ENCODE measurements at regions not wholly inside any gene's neighbourhood (a gene's known extent, or its start where the extent isn't known, plus 50 kb on each side); places are given as distances from the start of the nearest gene placed in this dataset.

DNA sequence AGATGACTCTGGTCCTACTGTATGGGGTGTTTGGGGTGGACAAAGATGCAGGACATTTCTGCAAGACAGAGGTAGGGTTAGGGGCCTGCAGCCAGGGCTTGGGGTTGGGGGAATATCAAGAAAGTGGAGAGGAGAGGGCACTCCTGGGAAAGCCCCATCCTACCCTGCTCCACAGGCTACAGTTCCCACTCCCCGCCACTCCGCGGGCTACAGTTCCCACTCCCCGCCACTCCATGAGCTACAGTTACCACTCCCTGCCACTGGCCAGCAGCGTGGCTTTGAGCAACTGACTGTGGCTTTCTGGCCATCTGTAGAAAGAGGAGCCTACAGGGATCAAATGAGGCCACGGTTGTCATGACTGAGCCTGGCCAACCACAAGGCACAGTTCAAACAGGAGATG lies 93.8 kb upstream of the GRIK3 start:
- in situ Hi-C loops (cut with MboI; ENCODE audit: low sequenced_read_pairs), result no loop called here

DNA sequence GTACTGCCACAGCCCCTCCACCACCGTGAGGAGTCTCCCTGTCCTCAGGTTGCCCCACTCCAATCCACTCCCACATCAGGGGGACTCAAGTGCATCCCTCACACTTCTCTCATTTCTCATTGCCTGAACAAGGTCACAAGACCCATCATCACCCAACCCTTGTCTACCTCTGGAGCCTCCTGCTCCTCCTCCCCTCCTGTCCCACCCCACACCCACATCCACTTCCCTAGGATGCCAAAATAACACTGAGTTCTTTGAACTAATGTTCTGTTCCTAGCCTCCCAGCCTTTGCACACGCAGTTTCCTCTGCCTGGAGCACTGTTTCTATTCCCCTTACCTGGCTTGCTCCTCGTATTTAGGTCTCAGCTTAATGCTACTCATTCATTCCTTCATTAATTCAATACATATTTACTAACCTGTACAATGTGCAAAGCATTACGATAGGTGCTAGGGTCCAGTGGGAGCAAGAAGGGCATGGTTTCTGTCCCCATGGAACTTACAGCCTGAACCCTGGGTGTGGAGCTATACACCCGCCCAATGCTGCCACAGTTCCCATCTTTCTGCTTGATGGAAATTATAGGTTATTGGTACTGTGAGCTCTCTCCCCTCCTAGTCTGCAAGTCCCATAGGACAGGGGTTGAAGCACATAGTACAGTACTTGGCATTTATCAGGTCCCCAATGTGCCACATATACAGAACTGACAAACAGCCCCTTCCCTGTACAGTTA lies 96.1 kb upstream of the GRIK3 start:
- in situ Hi-C loops (cut with MboI; ENCODE audit: low sequenced_read_pairs), result no loop called here

DNA sequence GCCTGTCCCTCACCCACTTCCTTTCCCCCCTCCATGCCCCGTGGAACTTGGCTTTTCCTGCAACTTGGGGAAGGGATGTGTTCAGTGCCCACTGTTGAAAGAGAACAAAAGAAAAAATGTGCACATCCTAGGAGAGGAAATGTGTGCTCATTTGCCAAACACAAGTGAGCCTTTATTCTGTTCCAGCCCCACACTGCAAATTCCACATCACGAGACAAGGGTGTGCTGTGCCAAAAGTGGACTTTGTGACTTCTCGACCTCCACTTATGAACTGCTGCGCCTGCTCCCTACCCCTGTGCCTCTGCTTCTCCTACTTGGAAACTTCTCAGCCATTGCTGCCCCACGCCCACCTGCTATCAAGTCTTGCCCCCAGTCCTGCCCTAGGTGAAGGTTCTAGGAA lies 97.0 kb upstream of the GRIK3 start:
- in situ Hi-C loops (cut with MboI; ENCODE audit: low sequenced_read_pairs), result no loop called here

DNA sequence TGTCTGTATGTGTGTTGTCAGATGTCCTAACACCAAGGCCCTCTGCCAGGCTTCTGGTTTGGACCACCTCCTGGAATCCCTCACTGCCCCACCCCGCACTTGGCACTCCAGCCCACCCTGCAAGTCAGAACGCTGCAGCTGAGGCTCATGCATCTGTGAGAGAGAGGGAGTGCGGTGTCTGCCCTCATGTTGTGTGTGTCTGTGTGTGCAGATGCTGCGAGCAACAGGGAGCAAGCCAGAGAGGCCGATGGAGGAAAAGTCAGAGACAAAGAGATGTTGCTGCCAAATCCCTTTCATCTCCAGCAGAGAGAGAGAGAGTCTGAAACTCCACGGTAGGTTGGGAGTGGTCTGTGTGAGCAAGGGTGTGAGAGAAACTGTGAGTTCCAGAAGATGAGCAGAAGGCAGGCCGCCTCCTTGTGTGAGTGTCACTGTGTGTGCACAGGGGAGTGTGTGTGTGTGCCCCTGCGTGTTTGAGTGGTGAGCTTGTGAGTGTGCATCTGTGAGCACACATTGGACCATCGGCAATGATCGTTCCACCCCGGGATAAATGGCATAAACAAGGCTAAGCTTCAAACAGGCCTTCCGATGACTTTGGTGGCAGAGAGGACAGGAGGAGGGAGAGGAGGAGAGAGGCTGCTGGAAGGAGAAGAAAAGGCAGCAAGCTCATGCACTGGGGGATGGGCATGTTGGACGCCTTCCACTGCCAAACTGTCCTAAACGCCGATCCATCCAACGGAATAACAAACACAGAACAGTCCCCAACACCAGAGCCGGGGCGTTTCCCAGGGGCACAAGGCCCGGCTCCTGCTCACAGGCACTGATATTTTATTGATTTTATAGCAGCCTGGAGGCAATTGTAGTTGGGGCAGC lies 99.2 kb upstream of the GRIK3 start:
- in situ Hi-C loops (cut with MboI; ENCODE audit: low sequenced_read_pairs), result no loop called here

DNA sequence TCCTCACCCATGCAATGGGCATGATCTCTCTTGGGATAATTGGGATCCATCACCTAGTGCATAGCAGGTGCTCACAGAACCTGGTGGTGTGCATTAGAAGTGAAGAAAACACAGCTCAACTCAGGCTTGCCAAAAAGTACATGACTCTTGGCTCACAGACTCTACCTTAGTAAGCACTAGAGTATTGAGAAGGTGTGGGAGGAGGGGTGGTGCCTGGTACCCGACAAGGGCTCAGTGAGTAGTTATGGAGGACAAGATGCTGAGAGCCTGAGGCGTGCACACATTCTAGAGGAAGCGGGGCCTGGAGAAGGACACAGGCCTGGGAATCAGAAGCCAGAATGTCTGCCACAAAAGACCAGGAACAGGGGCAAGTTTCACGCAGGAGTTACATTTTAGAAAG lies 100.3 kb upstream of the GRIK3 start:
- in situ Hi-C loops (cut with MboI; ENCODE audit: low sequenced_read_pairs), result no loop called here

DNA sequence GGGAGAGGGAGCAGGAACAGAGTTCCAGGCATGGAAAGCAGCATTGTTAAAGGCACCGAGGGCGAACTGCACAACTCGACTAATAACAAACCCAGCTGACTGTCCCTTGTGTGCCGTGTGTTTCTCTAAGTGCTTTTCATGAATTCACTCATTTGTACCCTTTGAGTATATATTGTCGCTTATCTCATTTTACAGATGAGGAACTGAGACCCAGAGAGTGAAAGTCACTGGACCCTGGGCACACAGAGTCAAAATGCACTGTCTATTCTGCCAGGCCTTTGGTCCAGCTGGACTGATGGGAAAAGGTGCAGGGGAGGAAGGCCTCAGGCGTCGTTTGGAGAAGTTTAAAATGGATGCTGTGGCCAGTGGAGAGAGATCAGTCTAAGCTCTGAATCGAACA lies 100.7 kb upstream of the GRIK3 start:
- in situ Hi-C loops (cut with MboI; ENCODE audit: low sequenced_read_pairs), result no loop called here

DNA sequence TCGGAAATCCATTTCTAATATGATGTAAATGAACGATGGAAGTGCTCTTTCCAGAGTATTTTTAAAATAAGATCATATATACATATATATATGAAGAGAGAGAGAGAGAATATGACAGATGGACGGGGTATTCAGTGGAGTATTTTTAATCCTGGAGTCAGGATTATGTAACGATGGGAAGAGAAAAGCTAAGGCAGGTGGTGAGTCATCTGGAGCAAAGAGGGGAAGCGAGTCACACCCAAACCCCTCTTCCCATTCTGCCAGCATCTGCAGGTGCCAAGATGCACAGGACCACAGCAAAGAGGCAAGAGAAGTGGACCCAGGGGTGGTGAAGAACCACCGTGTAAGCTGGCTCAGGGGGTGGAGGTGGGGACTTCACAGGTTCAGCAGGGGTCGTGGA lies 102.7 kb upstream of the GRIK3 start:
- in situ Hi-C loops (cut with MboI; ENCODE audit: low sequenced_read_pairs), result no loop called here

DNA sequence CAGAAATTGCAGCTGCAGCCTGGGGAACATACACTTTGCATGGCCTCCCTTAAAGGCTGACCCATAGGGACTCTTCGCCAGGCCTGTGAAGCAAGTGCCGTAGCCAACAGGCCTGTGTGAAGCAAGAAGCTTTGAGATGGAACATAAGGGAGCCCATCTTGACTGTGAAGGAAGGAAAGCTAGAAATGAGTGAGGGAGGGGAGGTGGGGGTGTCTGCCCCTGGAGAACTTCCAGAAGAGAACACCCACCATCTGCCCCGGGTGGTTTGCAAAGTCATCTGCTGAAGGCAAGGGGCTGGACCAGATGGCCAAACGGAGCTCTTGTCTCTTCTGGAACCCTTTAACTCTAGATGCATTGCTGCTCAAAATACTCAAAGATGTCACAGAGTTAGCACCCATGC lies 103.3 kb upstream of the GRIK3 start:
- in situ Hi-C loops (cut with MboI; ENCODE audit: low sequenced_read_pairs), result no loop called here

DNA sequence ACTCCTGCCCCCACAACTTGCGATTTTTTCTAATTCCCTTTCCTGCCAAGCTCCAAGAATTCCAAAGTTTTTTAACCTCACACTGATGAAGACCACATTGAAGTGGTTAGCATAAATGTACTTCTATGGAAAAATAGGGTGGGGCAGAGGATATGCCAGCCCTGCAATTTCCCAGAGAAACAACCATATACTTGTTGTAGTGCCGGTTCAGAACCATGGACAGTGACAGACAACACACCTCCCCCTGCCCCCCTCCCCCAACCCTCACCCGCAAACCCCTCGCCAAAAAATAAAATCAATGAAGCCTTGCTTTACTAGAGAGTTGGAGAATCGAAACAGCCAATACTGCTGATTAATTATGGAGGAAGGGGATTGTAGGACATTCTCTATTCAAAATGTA lies 109.5 kb upstream of the GRIK3 start:
- in situ Hi-C loops (cut with MboI; ENCODE audit: low sequenced_read_pairs), result no loop called here

DNA sequence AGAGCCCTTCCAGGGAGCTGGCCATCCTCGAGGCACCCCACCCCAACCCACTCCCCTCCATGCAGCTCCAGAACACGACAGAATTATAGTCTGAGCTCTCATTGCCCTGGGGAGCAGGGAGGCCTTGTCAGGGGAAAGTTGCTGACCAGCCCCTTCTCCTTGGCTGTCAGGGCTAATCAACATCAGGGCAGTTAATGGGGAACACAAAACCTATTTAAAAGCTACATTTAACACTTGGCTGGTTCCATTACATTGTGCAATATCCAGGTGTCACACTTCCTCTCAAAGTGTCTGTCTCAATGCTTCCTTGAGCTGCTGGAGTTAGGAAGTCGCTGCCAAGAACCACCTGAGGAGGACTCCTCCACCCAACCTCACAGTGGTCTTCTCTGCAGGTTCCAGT lies 111.8 kb upstream of the GRIK3 start:
- in situ Hi-C loops (cut with MboI; ENCODE audit: low sequenced_read_pairs), result no loop called here

DNA sequence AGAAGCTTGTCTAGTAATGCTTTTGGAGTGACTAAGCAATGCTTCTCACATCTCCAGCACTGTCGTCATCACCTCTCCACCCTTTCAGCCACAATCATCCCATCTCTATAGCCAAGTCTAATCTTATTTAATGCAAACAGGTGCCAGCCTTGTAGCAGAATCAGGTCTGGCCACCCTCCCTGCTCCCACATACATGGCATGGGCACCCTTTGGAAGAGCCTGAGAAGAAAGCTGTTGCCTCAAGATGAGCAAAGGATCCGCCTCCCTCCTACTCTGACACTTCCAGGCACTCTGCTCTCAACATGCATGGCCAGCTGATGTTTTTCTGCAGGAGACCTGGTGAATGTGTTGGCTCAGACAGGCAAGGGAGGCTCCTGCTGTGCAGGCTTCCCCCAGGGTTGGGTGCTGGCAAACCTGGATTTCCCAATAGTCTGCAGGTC lies 113.1 kb upstream of the GRIK3 start:
- in situ Hi-C loops (cut with MboI; ENCODE audit: low sequenced_read_pairs), result no loop called here

DNA sequence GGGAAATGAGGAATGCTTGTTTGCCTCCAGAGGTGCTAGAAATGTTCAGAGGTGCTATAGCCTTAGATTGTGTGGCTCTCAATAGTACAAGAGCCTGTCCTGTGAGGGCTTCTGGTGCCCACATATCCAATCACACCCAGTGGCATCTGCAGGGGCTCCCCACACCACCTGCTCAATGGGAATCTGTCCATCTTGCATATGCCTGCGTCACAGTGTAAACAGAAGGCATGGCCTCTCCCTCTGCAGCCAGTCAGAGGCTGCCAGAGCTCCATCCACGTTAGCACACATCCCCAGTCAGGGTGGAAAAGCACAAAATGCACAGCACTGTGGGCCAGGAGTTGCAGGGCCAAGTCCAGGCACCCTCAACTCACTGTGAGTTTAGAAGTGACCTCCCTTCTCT lies 113.6 kb upstream of the GRIK3 start:
- in situ Hi-C loops (cut with MboI; ENCODE audit: low sequenced_read_pairs), result no loop called here

DNA sequence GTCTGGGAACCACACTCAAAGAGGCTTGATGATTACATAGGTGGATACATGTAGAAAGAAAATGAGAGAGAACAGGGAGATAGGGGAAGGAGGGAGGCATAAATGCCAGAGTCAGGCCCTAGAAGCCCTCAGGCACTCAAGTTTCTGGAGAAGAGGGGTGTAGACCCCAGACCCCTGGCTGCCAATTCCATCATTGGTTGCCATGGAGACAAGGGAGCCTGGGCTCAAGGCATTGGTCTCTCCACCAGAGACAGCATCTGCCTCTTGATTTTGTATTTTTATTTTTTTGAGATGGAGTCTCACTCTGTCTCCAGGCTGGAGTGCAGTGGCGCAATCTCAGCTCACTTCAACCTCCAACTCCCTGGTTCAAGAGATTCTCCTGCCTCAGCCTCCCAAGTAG lies 114.3 kb upstream of the GRIK3 start:
- in situ Hi-C loops (cut with MboI; ENCODE audit: low sequenced_read_pairs), result no loop called here

DNA sequence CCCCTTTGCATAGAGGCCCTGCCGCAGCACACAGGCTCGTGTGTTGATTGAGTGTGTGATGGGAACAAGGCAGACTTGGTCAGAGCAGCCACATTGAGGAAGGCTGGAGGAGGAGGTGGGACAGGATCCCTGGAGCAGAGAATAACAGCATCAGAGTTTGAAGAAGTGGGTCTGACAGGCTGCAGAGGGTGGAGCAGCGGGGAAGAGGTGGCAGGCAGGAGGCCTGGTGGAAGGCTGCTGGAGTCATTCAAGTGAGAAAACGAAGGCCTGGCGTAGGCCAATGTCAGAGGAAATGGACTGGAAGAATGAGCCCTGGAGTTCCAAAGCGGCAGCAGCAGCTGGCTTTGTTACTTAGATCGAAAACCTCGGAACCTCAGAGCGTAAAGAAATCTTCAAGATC lies 115.0 kb upstream of the GRIK3 start:
- in situ Hi-C loops (cut with MboI; ENCODE audit: low sequenced_read_pairs), result no loop called here

DNA sequence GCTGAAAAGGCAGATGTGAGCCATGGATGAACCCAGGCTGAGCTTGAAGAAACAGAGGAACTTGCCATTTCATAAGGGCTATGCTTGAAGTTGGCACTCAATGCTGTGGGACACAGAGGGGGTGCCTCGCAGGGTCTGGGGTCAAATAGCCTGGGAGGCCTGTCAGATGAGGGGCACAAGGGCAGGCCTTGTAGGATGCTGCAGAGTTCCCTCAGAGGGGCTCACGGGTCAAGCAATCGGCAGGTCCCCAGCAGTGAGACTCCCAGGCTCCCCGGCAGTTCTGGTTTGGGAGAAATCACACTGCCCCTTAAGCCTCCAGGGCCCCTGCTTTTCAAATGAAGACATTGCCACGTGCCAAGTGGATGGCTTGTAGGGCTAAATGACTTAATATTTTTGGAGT lies 116.7 kb upstream of the GRIK3 start:
- in situ Hi-C loops (cut with MboI; ENCODE audit: low sequenced_read_pairs), result no loop called here

DNA sequence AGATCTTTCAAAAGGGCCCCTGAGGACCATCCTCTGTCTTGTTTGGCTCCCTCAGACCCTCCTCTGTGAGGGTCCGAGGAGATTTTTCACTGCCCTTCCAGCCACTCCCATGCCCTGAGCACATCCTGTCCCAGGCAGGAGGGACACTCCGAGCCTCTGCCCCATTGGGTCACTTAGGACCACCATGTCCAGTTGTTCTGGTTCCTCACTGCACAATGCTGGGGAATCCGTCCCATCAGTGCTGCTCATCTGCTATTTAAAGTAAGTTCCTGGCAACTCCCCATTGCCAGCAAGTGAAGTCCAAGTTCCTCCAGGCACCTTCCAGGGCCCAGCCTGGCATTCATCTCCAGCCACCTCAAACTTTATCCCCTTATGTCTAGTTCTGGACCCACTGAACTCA lies 117.5 kb upstream of the GRIK3 start:
- in situ Hi-C loops (cut with MboI; ENCODE audit: low sequenced_read_pairs), result no loop called here

DNA sequence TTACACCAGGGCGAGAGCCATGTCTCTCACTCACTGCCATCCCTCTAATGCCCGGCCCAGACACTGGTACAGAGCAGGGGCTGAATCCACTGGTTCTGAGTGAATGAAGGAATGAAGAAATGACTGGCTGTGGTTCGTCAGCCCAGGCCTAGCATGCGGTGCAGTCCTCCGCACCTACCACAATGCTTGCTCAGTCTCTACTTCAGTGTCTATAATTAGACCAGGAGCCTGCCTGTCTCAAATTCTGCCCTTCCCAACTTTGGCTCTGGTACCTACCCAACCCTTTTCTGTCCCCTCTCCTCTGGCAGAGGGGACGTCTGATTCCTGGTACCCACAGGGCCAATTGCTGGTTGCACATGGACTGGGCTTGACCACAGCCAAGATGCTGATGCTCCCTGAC lies 118.2 kb upstream of the GRIK3 start:
- in situ Hi-C loops (cut with MboI; ENCODE audit: low sequenced_read_pairs), result no loop called here

DNA sequence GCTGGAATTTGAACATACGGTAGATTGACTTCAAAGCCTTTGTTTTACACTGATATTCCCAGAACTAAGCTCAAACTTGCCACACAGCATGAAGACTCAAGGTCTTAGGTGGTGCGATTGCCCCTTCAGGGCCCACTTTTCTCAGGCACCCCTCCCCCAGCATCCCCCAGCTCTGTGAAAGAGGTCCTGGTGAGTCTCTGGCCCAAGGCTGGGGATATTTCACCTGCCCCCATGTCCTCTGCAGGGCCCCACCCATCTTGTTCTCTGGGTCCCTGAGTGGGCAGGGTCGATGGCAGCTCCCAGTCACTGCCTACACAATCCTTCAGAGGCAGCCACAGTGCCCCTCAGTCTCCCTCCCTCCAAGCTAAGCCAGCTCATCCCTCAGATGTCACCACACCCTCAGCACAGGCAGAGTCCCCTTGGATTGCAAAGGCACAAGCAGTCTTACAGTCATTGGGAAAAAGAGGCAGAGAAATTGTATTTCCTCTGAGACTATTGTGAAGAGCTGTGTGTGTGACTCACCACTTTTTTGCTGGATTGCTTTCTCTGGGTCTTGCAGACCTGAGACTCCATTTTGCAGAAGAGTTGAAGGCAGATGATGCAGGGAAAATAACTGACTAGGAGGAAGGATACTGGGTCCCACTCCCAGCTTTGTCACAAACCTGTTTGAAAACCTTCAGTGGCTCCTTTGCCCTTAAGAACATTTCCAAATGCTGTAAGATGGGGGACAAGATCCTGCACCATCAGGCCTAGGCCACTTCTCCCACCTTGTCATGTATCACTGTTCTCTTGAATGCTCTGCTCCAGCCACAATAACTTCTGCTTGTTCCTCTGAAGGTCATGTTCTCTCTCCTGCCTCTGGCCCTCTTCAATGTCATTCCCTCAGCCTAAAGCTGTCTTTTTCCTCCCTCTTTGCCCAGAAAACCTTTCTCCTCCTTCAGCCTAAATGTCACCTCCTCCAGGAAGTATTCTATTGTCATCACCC lies 119.1 kb upstream of the GRIK3 start:
- in situ Hi-C loops (cut with MboI; ENCODE audit: low sequenced_read_pairs), result no loop called here

DNA sequence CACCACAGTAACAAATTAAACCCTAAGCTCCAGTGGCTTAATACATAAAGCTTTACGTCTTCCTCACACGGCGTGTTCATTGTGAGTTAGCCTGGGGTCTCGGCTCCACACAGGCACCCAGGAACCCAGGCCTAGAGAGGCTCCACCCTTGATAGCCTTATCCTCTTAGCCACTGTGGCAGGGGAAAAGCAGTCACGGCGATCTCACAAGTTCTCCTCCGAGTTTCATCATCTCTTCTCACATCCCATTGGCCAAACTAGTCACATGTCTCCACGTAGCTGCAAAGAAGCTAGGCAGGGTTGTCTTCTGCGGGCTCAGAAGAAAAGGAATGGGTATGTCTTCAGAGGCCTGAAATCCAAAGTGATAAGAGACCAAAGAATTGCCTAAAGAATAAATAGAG lies 122.3 kb upstream of the GRIK3 start:
- in situ Hi-C loops (cut with MboI; ENCODE audit: low sequenced_read_pairs), result no loop called here

DNA sequence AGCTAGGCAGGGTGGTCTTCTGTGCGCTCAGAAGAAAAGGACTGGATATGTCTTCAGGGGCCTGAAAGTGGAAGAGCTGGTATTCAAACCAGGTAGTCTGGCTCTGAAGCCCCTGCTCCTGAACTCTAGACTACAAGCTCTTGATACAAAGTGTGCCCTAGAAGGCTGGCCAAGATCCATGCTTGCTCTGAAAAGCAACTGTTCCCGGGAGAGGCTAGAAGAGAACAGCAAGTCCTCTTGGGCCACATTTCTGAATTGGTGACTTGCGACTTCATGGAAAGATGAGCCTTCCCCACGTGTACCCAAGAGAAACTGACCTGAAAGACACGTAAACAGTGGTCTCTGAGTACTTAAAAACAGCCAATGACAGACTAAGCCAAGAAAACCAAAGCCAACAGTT lies 123.3 kb upstream of the GRIK3 start:
- in situ Hi-C loops (cut with MboI; ENCODE audit: low sequenced_read_pairs), result no loop called here

DNA sequence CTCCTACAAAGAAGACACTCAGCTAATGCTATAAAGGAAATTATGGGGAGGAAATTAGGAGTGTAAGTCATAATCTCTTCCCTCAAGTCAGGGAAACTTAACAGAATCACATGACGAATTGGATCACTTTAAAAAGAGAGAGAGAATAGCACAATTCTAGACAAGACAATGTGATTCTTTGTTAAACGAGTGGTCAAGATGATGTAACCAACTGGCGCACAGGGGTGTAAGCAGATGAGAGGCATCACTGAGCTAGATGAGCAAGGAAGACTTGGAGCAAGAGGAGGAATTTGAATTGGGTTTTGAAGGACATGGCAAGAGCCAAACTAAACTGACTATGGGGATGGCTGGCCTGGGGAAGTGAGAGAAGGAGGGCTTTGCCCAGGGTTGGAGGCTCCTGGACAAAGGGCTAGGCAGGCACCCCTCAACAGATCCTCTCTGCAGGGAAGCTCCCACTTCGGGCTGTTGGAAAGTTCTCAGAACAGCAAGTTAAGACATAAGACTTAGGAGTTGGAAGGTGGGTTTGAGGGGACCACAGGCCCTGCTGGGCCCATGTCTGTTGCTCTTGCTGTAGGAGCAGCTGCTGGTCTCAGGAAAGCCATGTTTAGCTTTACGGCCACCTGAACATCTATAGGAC lies 123.9 kb upstream of the GRIK3 start:
- in situ Hi-C loops (cut with MboI; ENCODE audit: low sequenced_read_pairs), result no loop called here
